ENCODE measurements at regions not wholly inside any gene's neighbourhood (a gene's known extent, or its start where the extent isn't known, plus 50 kb on each side); places are given as distances from the start of the nearest gene placed in this dataset.

DNA sequence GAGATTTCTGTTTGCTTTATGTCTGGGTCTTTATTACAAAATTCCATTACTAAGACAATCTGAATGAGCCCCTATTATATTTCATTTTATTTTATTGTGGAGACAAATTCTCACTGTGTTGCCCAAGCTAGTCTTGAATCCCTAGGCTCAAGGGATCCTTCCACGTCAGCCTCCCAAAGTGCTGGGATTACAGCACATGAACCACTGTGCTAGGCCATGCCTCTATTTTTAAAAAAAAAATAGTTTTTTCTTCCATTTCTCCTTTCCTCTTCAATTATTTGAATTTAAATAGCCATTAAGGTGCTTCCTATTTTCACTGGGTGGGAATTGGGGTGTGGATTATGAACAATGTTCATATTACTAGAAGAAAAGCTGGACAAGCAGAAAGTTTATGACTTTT, 1587.4 kb downstream of the GRIK2 start:
- Histone ChIP-seq H2BK120ac (replicated peaks; ENCODE audit: low read depth, low read length) (no peak overlapping the region), H3K9ac (replicated peaks in 1 of 4; ENCODE audit: extremely low read depth in 1 of 4, low read depth in 3 of 4, low read length in 3 of 4) (no peak overlapping the region), H3K27ac (ENCODE audit: low read depth, low read length) (no peak overlapping the region), H3K9me3 (ENCODE audit: insufficient read depth in 2 of 2, low read depth in 1 of 2, low read length in 1 of 2) (no peaks in the 10 kb centered on the region), H2BK20ac (ENCODE audit: low read length) (no peak overlapping the region), H2BK15ac (ENCODE audit: low read length) (no peak overlapping the region), H3K18ac (ENCODE audit: extremely low read depth, low read length) (no peak overlapping the region), H2BK5ac (ENCODE audit: low read depth, low read length) (no peak overlapping the region), H3K79me1 (ENCODE audit: low read depth, low read length) (no peaks in the 10 kb centered on the region), H2AFZ (ENCODE audit: low read length) (no peak overlapping the region), H3K27me3 (replicated peaks in 1 of 4; ENCODE audit: control insufficient read depth in 3 of 4, extremely low read depth in 1 of 4, insufficient read depth in 3 of 4, low read length in 3 of 4) (no peaks in the 10 kb centered on the region), H4K20me1 (replicated peaks in 1 of 2; ENCODE audit: control insufficient read depth in 1 of 2, insufficient read depth in 2 of 2, low read length in 2 of 2) (no peaks in the 10 kb centered on the region), H3K4me2 (ENCODE audit: insufficient read depth in 1 of 2, low read depth in 2 of 2, low read length in 2 of 2) (no peak overlapping the region), H3K4me1 (replicated peaks in 1 of 4; ENCODE audit: control insufficient read depth in 3 of 4, insufficient read depth in 4 of 4, low read length in 3 of 4) (0 out of 7 replicates have a peak, but pooled peaks cover 0 to 2% (median 0%) of the 10 kb centered on the region in 4 experiments), H4K8ac (ENCODE audit: extremely low read depth, insufficient read depth, low read length) (no peak overlapping the region), H3K14ac (ENCODE audit: insufficient read length) (no peak overlapping the region), H3K23ac (ENCODE audit: insufficient read length) (no peak overlapping the region), H2BK12ac (ENCODE audit: low read depth, low read length) (no peak overlapping the region), H3K4ac (replicated peaks; ENCODE audit: insufficient read length, low read depth, low read length) (no peak overlapping the region), H3K23me2 (ENCODE audit: low read depth, low read length) (no peaks in the 10 kb centered on the region; the same call in 1 of the 2 replicates), H3K36me3 (ENCODE audit: control insufficient read depth in 2 of 4, insufficient read depth in 4 of 4, low read length in 3 of 4) (no peaks in the 10 kb centered on the region), H3K4me3 (ENCODE audit: extremely low read depth in 1 of 4, insufficient read depth in 2 of 4, low read depth in 3 of 4, low read length in 4 of 4) (no peak overlapping the region), H3K56ac (replicated peaks; ENCODE audit: insufficient read length, low read depth, low read length) (no peak overlapping the region), H4K91ac (replicated peaks; ENCODE audit: insufficient read length, low read length) (no peak overlapping the region), H2AK5ac (ENCODE audit: low read depth, low read length) (no peak overlapping the region), H3K79me2 (ENCODE audit: control insufficient read depth in 1 of 2, insufficient read depth in 2 of 2, low read length in 2 of 2) (no peaks in the 10 kb centered on the region), H4K5ac (ENCODE audit: insufficient read length, low read depth, low read length) (no peak overlapping the region)
- WGBS, 2 experiments (ENCODE audit: extremely low coverage in 1 of 2, insufficient coverage in 1 of 2, insufficient read length in 1 of 2, insufficient replicate concordance in 2 of 2, low coverage in 1 of 2, low lambda C conversion rate in 2 of 2, missing lambda C conversion rate in 1 of 2) = 87% methylated on average over 1 of the region's 1 CpG; no CpG with 5 or more reads in 1 of the 2 experiments
- no peak for FAIRE-seq
- no peak for TF ChIP-seq BCL11A (IDR thresholded peaks at IDR 0.05; ENCODE audit: low read depth in 2 of 2, low read length in 2 of 2)
- ChIA-PET CTCF (ENCODE audit: partially characterized antibody) (interaction anchor here (0.7 kb wide), 1 partner anchor 128 kb away, joined by 3 read pairs; no protein-coding TSS in a partner anchor), POLR2A (ENCODE audit: partially characterized antibody) (no interaction called here)
- no peak for DNase-seq (ENCODE audit: low read depth in 1 of 2, low spot score in 2 of 2)

All from H1 (cell line).